A673 (cell line): ENCODE measurements at regions not wholly inside any gene's neighbourhood (a gene's known extent, or its start where the extent isn't known, plus 50 kb on each side); places are given as distances from the start of the nearest gene placed in this dataset.
A peak's percentile ranks its signal among the peaks of the same experiment; 100 is the strongest.

Source experiments
- BruUV-seq: library from RNA; stranded (reverse); fragments of 400-500 nt; replicated peaks from 2 replicates; lab custom pipeline; 2021; lab: Mats Ljungman, UMichigan
- CTCF ChIA-PET: fragments of 300-600 bp; sonication (Branson Sonifier 250); formaldehyde crosslinking; loops from one replicate; lab custom pipeline; 2022; ENCODE audit warnings: antibody characterized with exemption; lab: Charles Lee
- POLR2A ChIA-PET: fragments of 300-600 bp; sonication (Branson Sonifier 250); formaldehyde crosslinking; loops from one replicate; lab custom pipeline; 2022; ENCODE audit warnings: antibody characterized with exemption; ENCODE audit not compliant: low non-redundant PET; lab: Charles Lee
- DNase-seq: peaks from one replicate; pipeline ENCODE4 v3.0.0-alpha.2; 2015; ENCODE audit warnings: low spot score
- H3K27ac ChIP-seq: fragments of 200-600 bp; sonication (generic); 2 replicates; pipeline ENCODE4 v1.5.1; 2016; ENCODE audit warnings: mixed run types, low read depth, mild to moderate bottlenecking, mixed read lengths, antibody characterized with exemption, low read length; ENCODE audit not compliant: poor library complexity, severe bottlenecking
- H3K27me3 ChIP-seq: fragments of 200-600 bp; sonication (generic); replicated peaks from 2 replicates; pipeline ENCODE4 v1.6.1; 2017; ENCODE audit warnings: mixed run types, low read depth, mild to moderate bottlenecking, mixed read lengths, antibody characterized with exemption, low read length; ENCODE audit not compliant: insufficient read depth, poor library complexity
- H3K36me3 ChIP-seq: fragments of 200-600 bp; sonication (generic); 2 replicates; pipeline ENCODE4 v1.6.1; 2016; ENCODE audit warnings: mixed run types, mild to moderate bottlenecking, mixed read lengths, antibody characterized with exemption, low read length; ENCODE audit not compliant: insufficient read depth, poor library complexity, severe bottlenecking
- H3K4me1 ChIP-seq: fragments of 200-600 bp; sonication (generic); 2 replicates; pipeline ENCODE4 v1.6.1; 2017; ENCODE audit warnings: mixed run types, mild to moderate bottlenecking, mixed read lengths, antibody characterized with exemption, low read length; ENCODE audit not compliant: insufficient read depth, poor library complexity, severe bottlenecking
- H3K4me3 ChIP-seq: fragments of 200-600 bp; sonication (generic); 2 replicates; pipeline ENCODE4 v1.5.1; 2016; ENCODE audit warnings: low read depth, mixed run types, mild to moderate bottlenecking, mixed read lengths, low read length; ENCODE audit not compliant: poor library complexity, severe bottlenecking
- H3K9me3 ChIP-seq: fragments of 200-600 bp; sonication (generic); 2 replicates; pipeline ENCODE4 v1.6.1; 2016; ENCODE audit warnings: mixed run types, low read depth, mild to moderate bottlenecking, mixed read lengths, antibody characterized with exemption, low read length; ENCODE audit not compliant: poor library complexity, severe bottlenecking
- EZH2 ChIP-seq: fragments of 200-600 bp; sonication (generic); IDR thresholded peaks from 2 replicates; pipeline ENCODE4 v1.6.1; 2017; ENCODE audit warnings: borderline replicate concordance, low read depth, mild to moderate bottlenecking, mixed read lengths, antibody characterized with exemption, low read length; ENCODE audit not compliant: poor library complexity, severe bottlenecking
- intact Hi-C: fragments of 100-400 bp; cut with micrococcal nuclease; formaldehyde crosslinking; loops from one replicate; pipeline ENCODE4 v1.10.0; 2022; ENCODE audit not compliant: unreplicated experiment
- TF ChIP-seq, protein P1 (sequence below): fragments of 300-800, 200-600 bp; sonication (generic); conservative IDR thresholded peaks from 2 replicates; pipeline ENCODE4 v1.5.1; 2017; ENCODE audit warnings: low read depth, mild to moderate bottlenecking, antibody characterized with exemption, low read length, moderate library complexity, mixed read lengths

DNA sequence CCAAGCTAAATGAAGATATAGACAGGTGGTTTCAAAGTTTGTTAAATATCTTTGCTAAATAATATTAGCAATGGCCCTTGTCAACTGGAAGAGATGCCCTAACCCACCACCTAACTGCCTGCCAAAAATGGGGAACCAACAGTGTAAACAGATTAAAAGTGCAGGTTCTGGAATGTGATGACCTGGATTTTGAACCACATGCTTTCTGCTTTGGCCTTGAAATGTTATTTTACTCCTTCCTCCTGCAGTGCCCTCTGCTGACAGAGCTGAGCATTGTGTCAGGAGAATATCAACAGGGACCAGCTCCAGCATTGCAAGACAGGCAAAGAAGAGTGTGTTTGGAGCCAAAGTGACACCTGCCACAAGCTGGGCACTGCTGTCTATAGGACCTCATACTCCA is 226.6 kb downstream of the MYLK4 start:
- intact Hi-C loops, result no loop called here
- H3K27ac ChIP-seq, result no peak overlapping the region
- no peaks in the 10 kb centered on the region for H3K36me3 ChIP-seq
- H3K27me3 ChIP-seq, result no peaks in the 10 kb centered on the region
- no peak overlapping the region for H3K4me3 ChIP-seq
- ChIA-PET CTCF (no interaction called here), POLR2A (no interaction called here)
- TF ChIP-seq, protein P1, sequence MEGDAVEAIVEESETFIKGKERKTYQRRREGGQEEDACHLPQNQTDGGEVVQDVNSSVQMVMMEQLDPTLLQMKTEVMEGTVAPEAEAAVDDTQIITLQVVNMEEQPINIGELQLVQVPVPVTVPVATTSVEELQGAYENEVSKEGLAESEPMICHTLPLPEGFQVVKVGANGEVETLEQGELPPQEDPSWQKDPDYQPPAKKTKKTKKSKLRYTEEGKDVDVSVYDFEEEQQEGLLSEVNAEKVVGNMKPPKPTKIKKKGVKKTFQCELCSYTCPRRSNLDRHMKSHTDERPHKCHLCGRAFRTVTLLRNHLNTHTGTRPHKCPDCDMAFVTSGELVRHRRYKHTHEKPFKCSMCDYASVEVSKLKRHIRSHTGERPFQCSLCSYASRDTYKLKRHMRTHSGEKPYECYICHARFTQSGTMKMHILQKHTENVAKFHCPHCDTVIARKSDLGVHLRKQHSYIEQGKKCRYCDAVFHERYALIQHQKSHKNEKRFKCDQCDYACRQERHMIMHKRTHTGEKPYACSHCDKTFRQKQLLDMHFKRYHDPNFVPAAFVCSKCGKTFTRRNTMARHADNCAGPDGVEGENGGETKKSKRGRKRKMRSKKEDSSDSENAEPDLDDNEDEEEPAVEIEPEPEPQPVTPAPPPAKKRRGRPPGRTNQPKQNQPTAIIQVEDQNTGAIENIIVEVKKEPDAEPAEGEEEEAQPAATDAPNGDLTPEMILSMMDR, result peak; percentile 44
- TF ChIP-seq EZH2, result no peak
- peak; percentile 12 for DNase-seq
- no TSS peak for BruUV-seq
- H3K9me3 ChIP-seq, result peaks cover 7% of the 10 kb centered on the region
- H3K4me1 ChIP-seq, result no peaks in the 10 kb centered on the region

DNA sequence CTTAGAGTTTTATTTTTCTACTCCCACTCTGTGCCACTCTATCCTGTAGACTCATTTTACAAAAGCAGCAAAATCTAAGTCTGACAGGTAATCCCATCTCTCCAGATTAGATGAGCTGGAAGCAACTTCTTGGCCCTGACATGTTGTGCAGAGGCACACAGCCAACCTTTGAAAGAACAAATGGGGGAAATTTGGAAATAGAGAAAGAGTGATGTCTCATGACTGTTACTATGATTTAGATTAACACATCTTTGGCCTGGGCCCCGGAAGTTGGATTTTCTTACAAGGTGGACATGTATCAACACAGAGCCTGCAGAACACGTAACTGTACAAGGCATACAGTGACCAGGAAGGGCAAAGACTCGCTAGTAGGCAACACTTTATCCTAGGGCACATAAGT is 227.7 kb downstream of the MYLK4 start:
- ChIA-PET POLR2A (no interaction called here), CTCF (no interaction called here)
- intact Hi-C loops, result no loop called here

DNA sequence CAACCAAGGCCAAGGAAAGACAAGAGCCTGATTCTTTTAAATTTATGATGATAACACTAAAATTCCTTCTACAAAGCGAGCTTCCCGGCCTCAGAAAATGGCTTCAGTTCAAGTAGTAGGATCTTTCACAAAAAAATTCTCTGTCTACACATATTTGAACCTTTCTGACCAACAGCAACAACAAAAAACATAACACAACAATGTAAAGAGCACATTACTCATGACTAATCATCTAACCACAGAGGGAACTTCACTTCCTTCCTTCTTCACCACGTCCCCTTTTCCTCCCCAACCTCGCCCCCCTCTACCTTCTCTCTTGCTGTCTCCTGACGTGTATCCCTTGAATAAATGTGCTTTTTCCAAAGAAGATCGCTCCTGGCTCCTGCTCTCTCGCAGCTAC is 228.2 kb downstream of the MYLK4 start:
- H3K27me3 ChIP-seq, result no peaks in the 10 kb centered on the region
- DNase-seq, result no peak
- no peak for TF ChIP-seq EZH2
- H3K36me3 ChIP-seq, result no peaks in the 10 kb centered on the region
- BruUV-seq, result no TSS peak
- ChIA-PET CTCF (no interaction called here), POLR2A (no interaction called here)
- H3K4me3 ChIP-seq, result no peak overlapping the region
- H3K4me1 ChIP-seq, result no peaks in the 10 kb centered on the region
- intact Hi-C loops, result no loop called here
- H3K27ac ChIP-seq, result no peak overlapping the region
- H3K9me3 ChIP-seq, result peaks cover 7% of the 10 kb centered on the region

More for the DNA sequence above, 227.7 kb downstream of the MYLK4 start:
- TF ChIP-seq EZH2, result no peak
- TF ChIP-seq, protein P1, result no peak
- H3K9me3 ChIP-seq, result peaks cover 7% of the 10 kb centered on the region
- DNase-seq, result no peak
- H3K36me3 ChIP-seq, result no peaks in the 10 kb centered on the region
- BruUV-seq, result no TSS peak
- H3K4me3 ChIP-seq, result no peak overlapping the region
- no peaks in the 10 kb centered on the region for H3K27me3 ChIP-seq
- H3K27ac ChIP-seq, result no peak overlapping the region
- no peaks in the 10 kb centered on the region for H3K4me1 ChIP-seq

DNA sequence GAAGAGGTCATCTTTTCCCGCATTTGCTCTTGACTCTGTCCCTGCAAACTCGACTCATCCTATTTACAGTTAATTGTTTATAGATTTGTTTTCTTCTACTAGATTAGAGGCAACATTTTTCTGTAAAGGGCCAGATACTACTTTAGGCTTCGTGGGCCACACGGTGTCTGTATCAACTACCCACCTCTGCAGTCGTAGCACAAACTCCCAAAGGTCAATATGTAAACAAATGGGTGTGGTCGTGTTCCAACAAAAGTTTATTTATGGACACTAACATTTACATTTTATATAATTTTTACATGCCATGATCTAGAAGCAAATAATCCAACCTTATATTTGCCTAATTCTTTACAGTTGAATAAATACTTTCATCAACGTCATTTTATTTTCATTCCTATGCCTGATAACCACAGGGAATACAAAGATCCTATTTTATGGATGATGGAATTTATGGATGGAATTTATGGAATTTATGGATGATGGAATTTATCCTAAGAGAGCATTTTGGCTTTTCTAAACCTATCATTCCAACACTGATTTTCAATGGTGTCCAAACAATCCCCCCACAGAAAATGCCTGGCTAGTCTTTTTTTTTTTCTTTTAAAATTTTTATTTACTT is 232.8 kb downstream of the MYLK4 start:
- Histone ChIP-seq H3K27ac (no peak overlapping the region), H3K27me3 (no peaks in the 10 kb centered on the region), H3K9me3 (peaks cover 7% of the 10 kb centered on the region), H3K4me3 (no peak overlapping the region), H3K4me1 (no peaks in the 10 kb centered on the region), H3K36me3 (no peaks in the 10 kb centered on the region)
- POLR2A ChIA-PET, result no interaction called here
- no peak for TF ChIP-seq EZH2
- TF ChIP-seq, protein P1, result no peak
- no TSS peak for BruUV-seq
- CTCF ChIA-PET, result no interaction called here
- intact Hi-C loops, result no loop called here
- no peak for DNase-seq
